Stimulated activated CD8-positive, alpha-beta memory T cell treated with anti-CD3 and anti-CD28 coated beads, Interleukin-12 subunit alpha, Interleukin-12 subunit beta, amount 100 ng/mL, for 1 hour (primary cell): ENCODE measurements at regions not wholly inside any gene's neighbourhood (a gene's known extent, or its start where the extent isn't known, plus 50 kb on each side); places are given as distances from the start of the nearest gene placed in this dataset.
A peak's percentile ranks its signal among the peaks of the same experiment; 100 is the strongest.
"Not testable (repeated sequence)": the region's sequence is repeated elsewhere in the genome, so short reads cannot be mapped to it uniquely, and the experiment has no call there.

Source experiments
- DNase-seq: peaks from one replicate; pipeline ENCODE4 v3.0.0-alpha.2; 2020; ENCODE audit warnings: low read depth

DNA sequence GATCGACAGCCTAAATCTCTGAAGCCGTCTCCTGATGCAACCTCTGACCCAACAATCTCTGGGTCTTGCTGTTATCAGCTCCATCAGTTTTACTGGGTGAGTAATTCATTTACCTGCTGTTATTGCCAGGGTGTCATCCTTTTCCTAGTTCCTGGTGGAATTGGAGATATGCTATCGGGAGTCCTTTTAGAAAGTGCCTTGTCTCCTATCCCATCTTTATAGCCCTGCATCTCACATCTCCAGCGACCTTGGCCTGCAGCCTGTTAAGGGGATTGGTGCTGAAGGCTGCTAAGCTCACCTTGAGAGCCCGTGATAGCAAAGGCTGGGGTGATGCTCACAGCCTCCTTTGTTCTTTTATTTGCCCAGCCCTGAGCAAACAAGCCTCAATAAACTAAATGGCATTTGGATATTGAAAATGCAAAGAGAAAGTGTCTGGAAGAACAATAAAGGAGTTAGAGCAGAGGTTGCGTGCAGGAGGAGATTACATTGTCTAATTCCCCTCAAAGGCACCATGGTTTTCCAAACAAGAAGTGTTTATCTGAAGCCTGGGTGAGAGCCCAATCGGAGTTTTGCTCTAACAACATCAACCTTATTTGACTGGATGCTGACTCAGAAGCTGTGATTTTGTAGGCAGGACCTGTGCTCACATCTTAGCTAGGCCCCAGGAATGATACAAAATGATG lies 101.8 kb downstream of the RPLP1 start:
- no peak for DNase-seq

DNA sequence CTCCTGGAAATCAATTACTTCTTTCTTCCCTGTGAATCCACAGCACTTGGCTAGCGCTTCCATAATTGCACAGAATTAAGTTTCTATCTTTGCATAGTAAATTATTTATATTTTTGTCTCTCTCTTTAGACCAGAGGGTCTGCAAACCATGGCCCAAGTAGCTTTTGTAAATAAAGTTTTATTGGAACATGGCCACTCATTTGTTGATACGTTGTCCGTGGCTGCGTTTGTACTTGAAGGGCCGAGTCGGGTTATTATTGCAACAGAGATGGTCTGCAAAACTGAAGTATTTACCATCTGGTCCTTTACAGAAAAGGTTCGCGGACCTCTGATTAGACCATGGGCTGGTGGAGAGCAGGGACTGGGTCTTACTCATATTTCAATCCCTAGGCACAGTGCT lies 102.5 kb downstream of the RPLP1 start:
- DNase-seq: no peak

DNA sequence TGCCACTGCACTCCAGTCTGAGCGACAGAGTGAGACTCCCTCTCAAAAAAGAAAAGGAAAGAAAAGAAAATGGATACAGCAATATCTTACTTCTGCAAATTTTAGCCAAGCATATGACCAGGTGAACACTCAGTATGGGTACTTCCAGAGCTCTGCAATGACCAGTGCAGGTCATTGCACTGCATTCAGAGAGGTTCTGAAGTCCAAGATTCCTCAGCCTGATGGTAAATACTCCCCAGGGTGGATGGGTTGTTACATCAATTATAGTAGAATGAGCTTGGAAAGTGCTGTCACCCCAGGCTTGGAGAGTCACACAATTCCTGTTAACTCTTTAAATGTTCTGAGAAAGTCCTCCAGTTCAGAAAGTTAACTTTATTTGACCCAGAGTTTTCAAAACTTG lies 103.7 kb downstream of the RPLP1 start:
- no peak for DNase-seq

DNA sequence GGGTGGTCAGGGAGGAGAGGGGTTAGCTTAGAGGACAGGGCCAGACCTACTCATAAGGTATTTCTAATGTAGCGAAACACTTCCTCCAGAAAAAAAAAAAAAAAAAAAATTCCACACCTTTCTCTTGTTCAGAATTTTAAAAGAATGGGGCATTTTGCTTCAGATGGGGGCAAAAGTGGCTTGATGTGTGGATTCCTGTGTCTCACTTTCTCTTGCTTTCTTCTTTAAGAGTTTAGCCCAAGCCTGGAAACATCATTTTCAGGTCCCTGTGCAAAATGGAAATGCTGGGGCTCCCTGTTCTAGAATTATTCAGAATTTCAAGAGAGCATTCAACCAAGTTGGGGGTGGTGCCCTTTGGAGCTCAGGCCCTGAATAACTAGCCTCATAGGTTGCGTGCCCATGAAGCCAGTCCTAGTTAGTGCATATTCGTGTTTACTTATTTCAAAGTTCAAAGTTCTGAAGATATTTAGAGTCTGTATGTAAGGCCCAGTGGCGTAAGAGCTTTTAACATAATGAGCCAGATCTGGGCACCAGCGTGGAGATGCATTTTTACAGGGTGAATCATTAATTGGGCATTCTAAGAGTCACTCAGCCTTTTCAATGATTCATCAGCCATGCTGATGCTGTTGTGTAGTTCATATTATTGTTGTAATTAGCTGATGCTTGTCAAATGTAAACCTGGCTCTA lies 104.5 kb downstream of the RPLP1 start:
- DNase-seq: no peak

DNA sequence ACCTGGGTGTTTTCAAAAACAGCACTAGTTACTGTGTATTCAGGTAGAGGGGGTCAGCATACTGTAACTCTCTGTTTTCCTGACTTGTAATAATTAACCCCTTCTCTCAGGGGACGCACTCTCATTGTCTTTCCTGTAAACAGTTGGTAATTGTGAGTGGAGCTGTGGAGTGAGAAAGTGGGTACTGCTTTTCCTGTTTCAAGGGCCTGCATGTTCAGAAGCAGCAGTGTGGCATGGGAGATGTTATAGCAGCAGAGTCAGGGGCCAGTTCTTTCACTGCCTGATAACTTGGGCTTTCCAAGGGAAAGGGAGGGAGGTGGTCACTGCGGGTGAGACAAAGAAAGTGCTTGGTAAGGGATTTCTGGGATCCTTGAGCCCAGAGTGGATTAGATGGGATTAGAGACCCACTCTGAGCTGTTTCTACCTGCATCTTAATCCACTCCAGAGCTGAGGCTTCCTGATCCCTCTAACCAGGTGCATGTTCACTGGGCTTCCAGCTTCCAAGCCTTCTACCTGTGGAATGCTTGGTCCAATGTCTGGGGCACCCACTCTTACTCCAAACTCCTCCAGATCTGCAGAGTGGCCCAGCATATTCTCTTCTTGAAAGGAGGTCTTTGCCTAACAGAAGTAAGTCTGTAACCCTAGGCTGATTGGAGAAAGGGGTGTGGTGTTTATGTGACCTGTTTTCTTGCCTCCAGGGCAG lies 105.2 kb downstream of the RPLP1 start:
- no peak for DNase-seq

DNA sequence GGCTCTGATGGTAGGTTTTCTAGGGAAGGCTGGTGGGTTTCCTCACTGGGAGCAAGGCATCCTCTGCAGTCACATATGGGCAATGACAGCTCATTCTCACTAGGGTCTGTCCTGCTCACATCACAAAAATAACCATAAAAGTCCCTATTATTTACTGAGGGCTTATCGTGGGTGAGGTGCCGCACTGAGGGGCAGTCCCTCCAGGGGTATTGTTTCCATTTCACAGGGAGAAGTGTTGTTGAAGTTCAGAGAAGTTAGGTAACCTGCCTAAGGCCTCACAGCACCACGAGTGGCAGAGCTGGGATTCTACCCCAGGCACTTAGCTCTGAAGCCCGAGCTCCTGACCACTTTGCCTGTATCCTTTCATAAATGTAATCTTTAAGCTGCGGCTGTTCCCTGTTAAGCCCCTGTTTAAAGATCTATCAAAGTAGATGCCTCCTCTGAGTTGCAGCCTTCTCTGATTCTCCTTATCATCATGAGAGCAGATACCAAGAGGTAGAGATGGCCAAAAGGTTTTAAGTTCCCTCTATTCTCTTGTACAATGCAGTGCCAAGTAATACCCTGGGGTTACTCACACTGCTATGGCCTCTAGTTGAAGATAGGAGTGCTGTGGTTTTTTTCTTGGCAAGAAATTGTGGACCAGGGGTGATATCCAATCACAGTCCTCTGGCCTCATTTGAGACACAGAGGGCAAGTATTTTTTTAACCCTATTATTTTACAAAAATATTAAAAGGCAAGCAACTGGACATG lies 107.0 kb downstream of the RPLP1 start:
- DNase-seq: no peak

DNA sequence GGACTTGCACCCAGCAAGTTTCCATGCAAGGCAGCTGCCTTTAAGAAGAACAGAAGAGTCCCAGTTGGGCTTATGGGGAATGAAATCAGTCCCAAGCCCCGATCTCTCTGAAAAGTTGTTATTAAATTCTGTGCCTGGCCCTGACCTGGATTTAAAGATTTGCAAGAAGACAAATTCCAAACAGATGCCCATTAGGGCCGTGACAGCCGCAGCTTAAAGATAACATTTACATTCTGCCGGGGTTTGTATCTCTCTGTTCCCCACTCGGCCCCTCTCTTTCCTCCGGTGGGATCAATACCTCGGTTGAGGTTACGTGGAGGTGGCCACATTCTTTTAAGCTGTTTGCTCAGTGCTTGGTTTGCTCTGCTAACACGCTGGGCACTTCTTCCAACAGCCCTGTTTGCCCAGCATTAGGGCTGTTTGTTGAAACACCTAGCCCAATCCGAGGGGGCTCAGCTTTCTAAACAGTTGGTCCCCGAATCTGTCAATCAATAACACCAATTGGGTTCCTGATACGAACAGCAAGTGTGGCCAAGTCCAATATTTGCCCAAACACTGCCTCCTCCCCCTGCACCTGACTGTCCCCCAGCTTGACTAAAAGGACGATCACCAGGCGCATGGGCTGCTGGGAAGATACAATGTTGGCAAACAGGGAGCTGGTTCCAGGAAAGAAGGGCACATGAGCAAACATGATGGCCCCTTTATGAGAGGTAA lies 108.6 kb downstream of the RPLP1 start:
- DNase-seq: no peak

DNA sequence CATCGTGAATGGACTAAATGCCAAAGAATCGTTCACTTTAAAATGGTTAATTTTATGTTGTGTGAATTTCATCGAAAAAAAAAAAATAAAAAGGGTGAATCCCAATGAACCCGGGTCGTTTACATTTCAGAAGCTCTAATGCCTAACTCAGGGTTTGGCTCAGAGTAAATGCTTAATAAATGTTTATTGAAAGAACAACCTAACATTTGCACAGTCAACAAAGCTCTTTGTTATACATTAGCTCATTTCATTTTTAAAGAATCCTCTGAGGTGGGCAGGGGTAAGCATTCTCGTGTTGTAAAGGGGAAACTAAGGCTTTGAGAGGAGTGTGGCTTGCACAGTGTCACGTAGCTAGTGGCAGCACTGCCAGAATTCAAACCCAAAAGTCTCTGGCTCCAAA lies 109.5 kb downstream of the RPLP1 start:
- DNase-seq: no peak

DNA sequence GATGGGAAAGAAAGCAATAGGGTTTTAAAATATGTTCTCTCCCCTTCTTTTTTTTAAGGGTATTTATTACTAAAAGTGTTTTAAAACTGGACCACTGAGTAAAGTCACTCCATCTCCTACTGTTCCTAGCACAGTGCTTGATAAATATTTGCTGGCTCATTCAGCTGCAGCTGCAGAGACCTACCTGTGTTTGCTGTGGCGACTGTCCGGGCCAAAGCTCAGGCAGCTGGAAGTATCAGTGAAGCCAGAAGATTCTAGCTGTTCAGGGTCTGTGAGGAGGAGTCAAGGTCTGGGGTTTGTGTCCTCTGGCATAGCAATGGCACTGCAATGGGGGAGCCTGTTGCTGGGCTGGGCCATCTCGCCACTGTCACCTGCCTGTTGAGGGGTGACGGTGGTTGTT lies 109.9 kb downstream of the RPLP1 start:
- no peak for DNase-seq

DNA sequence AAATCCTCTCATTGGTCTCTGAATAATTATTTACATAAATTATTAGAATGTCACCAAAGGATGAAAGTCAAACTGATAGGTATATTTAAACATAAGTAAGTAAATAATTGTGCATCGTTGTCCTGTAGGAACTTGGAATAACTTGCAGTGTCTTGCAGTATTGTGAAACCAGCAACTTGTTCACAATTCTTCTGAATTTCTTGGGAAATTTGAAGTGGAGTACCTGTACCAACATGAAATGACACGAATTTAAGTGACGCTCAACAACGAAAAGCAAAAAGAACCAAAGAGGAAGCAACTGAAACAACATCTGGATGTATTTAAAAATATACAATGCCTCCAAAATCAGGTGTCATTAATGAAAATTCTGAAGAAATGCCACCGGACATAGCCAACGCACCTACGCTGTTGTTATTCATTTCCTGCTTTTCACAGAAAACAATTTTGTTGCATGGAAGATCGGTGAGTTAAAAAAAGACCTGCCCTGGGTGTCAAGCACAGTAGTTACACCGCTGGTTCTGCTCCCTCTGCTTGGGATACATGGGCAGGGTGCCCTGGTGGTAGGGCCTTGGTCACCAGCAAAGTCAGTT lies 112.5 kb downstream of the RPLP1 start:
- DNase-seq: no peak

DNA sequence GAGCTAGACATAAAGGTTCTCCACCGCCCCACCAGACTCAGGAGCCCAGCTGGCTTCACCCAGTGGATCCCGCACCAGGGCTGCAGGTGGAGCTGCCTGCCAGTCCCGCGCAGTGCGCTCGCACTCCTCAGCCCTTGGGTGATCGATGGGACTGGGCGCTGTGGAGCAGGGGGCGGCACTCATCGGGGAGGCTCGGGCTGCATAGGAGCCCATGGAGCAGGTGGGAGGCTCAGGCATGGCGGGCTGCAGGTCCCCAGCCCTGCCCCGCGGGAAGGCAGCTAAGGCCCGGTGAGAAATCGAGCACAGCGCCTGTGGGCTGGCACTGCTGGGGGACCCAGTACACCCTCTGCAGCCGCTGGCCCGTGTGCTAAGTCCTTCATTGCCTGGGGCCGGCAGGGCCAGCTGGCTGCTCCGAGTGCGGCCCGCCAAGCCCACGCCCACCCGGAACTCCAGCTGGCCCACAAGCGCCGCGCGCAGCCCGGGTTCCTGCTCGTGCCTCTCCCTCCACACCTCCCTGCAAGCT lies 114.7 kb downstream of the RPLP1 start:
- DNase-seq: not testable (repeated sequence)

DNA sequence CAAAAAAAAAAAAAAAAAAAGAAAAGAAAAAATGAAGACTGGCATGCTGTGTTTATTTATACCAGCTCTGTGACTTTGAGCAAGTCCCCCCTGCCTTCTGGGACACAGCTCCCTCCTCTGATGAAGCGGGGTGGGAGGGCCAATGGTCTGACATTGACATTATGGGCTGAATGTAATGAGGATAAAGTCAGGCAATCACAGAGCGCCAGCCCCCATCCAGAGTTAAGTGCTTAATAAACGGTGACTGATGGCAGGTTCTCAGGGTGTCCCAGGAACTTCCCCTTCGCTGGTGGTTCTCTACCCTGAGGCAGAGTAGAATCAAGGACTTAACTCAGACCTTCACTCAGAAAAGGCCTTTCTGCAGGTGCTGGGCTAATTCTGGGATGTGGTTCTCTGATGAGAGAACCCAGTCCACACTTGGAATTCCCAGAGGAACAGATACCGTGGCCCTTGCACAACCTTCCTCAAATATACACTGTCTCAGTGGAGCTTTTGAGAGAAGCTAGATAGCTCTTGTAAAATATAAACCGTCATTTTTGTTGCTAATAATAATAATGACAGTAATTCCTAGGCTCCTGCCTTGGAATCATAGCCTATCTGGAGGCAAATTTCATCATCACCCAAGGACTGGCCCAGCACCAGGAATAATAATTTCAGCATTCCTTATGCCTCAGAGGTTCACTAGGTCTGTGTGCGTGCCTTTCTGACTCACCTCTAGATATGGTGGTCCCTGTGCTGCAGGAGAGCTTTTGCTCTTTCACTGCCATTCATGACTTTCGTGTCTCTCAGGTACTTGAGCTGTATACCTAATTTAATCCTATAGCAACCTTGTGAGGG lies 115.8 kb downstream of the RPLP1 start:
- DNase-seq: no peak

DNA sequence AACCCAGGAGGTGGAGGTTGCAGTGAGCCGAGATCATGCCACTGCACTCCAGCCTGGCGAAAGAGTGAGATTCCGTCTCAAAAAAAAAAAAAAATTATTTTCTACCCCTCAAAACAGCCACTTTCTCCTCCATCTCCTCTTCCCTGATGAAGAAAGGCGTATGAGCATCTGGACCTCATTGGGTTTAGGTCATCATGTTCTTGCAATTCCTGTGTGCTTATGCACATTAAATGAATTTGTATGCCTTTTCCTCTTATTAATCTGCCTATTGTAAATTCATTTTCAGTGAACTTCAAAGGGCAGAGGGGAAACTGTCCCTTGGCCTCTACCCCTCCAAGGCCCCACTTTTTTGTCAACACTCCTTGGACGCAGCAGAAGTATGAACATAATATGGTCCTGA lies 117.8 kb downstream of the RPLP1 start:
- no peak for DNase-seq

DNA sequence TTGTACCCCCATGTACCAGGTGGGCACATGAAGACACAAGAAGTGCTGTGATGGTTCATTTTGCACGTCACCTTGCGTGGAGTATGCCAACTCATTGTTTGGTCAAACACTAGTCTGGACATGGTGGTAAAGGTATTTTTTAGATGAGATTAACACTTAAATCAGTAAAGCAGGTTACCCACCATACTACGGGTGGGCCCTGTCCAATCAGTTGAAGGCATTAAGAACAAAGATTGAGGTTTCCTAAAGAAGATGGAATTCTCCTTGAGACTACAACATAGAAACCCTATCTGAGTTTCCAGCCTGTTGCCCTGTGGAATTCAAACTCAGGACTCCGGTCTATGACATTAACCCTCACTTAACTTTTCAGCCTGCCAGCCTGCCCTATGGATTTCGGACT lies 118.4 kb downstream of the RPLP1 start:
- DNase-seq: no peak

DNA sequence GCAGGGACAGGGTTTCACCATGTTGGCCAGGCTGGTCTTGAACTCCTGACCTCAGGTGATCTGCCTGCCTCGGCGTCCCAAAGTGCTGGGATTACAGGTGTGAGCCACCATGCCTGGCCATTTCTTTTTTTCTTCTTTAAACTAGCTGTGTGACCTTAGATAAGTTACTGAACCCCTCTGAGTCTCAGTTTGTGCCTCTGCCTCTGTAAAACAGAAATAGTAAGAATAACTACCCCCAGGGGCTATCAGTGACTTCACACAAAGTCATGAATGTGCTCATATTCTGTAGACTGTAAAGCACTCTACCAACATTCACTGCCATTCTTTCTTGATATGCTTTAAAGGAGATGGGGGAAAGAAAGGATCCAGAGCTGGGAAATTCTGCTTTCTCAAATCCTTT lies 120.7 kb downstream of the RPLP1 start:
- not testable (repeated sequence) for DNase-seq

DNA sequence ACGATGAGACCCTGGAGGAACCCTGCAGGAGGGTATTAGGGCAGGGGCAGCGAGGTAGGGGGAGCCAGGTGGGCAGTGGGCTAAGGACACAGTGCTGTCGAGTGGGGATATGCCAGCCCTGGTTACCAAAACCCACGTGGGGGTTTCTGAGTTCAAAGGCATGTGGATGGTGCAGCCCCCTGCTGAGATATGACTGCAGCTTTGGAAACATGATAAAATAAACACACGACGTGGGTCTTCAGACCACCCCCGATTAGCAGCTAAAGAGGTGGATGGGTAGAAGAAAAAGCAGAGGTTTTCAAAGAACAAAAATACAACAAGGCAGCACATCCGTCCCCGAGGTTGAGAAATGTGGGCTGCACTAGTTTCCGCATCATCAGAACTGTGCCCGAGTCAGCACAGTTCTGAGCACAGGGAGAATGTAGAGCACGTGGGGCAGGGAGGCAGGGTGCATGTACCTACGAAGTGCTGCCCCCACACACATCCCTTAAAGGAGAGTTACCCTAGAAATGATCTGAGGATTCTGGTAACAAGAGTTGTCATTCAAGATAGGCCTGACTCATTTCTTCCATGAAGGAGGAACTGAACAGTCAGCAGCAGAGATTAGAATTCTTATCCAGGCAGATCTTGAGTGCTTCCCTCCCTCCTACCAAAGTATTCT lies 121.3 kb downstream of the RPLP1 start:
- no peak for DNase-seq

DNA sequence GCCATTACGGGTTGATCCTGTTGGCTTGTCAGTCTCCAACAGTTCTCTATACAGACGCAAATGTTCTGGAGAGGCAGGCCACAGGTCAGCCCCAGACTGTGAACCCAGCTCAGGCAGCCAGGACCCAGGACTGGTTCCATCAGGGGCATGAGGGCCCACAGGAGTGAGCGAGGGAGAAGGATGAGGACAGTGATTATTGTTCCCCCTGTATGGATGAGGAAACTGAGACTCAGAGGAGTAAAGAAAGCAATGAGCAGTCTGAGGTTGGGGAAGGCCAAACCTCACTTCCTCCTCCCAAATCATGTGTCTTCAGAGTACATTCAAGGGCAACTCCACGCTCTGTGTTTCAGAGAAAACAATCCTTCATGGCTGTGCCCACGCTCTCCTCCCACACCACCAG lies 121.9 kb downstream of the RPLP1 start:
- no peak for DNase-seq

DNA sequence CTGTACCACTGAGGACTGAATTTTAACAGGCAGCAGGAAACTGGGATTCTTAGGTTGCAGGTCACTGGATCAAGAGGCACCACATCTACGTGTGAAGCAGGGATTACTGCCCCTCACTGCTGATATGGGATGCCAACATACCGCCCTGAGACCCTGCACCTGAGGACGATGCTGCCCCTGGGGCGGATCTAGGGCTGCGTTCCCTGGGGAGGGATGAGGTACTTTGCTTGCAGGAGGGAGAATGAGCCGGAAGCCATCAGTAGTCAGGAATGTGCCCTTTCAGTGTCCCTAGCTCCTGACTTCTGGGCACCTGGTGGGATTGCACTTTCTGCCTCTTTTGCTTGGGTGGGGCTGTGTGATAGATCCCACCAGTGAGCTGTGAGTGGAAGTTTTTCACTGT lies 122.8 kb downstream of the RPLP1 start:
- DNase-seq: no peak

DNA sequence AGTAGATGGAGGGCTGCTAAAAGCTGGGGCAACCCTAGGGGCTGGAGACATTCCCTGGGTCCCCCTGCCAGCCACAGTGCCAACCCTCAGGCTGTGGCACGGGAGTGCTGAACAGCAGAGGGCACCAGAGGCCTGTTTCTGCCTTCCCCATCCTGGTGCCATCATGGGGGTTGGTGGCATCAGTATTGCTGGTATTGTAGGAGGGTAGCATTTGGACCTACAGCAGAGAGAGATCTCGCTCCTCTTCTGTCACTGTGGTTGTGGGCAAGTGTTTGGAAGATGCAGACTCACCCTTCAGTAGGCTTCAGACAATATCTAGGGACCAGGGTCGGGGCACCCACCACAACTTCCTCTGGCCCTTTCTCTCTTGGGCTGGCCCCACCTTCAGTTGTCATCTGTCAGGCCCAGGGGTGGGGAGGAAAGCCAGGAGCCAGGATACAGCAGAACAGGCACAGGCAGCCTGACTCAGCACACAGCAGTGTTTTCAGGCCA lies 123.5 kb downstream of the RPLP1 start:
- peak; percentile 53 for DNase-seq

DNA sequence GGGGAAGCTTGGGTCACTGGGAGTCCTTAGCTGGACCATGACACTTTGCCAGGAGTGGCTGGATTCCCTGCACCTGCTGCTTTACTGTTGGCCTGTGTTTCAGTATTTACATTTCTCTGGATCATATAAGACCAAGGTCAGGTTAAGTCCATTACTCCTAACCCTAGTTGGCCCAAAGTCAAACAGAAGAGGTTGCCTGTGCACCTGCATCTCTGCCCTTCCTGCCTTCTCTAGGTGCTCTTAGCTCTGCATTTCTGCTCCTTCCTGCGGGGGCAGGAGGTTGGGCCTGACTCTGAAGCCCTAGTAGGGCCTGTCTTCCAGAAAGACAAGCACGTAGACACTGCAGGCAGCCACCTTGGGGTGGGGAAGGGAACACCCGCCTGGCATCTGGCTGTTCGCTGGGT lies 124.3 kb downstream of the RPLP1 start:
- DNase-seq: no peak
